Adrenal gland (tissue), 9 donors: ENCODE measurements at regions not wholly inside any gene's neighbourhood (a gene's known extent, or its start where the extent isn't known, plus 50 kb on each side); places are given as distances from the start of the nearest gene placed in this dataset.

Experiments
- DNase-seq, 7 donors: peaks; one replicate each; pipeline ENCODE4 v3.0.0-alpha.2; 2019 to 2020
- H3K27ac ChIP-seq, 5 donors: fragments of 200-600 bp; sonication (generic) in 4 of 5; 1 replicate in 3 of 5; 2 replicates in 2 of 5; pipeline versions ENCODE4 v1.5.1 to v1.8.0; 2016 to 2020; ENCODE audit warnings: mild to moderate bottlenecking in 1 of 5
- H3K27me3 ChIP-seq: fragments of 200-600 bp; 2 replicates; pipeline ENCODE4 v1.8.0; 2021
- H3K36me3 ChIP-seq, 2 donors: fragments of 200-600 bp; replicated peaks in 1 of 2; 1 replicate in 1 of 2; 2 replicates in 1 of 2; pipeline versions ENCODE4 v1.5.1 to v1.8.0; 2018 to 2022
- H3K4me1 ChIP-seq, 2 donors: fragments of 200-600 bp; replicated peaks in 1 of 2; 1 replicate in 1 of 2; 2 replicates in 1 of 2; pipeline versions ENCODE4 v1.5.1 to v1.8.0; 2018 to 2021
- H3K4me3 ChIP-seq, 4 donors: fragments of 200-600 bp; sonication (generic) in 3 of 4; one replicate each; pipeline ENCODE4 v1.5.1; 2016 to 2018
- H3K9me3 ChIP-seq, 3 donors: fragments of 200-600 bp; sonication (generic) in 1 of 3; replicated peaks in 1 of 3; 1 replicate in 2 of 3; 2 replicates in 1 of 3; pipeline versions ENCODE4 v1.5.1 to v1.8.0; 2016 to 2021
- POLR2A ChIP-seq, 2 donors: fragments of 450-650 bp; IDR thresholded peaks; one replicate each; pipeline ENCODE4 v1.6.1; 2017; ENCODE audit warnings: antibody characterized with exemption in 2 of 2, mild to moderate bottlenecking in 2 of 2, moderate library complexity in 1 of 2
- WGBS, 4 donors: extraction: QIAGEN DNeasy Blood & Tissue Kit in 2 of 4; methylation state at CpG; one replicate each; pipeline versions ENCODE4 v1.1.5 to v1.1.7; 2013 to 2017; 5-methylcytosine and 5-hydroxymethylcytosine counted together
- intact Hi-C, 2 donors: fragments of 100-400 bp; cut with DNase I; formaldehyde crosslinking; loops; one replicate each; pipeline versions ENCODE4 v1.14.1 to v1.15.0; 2022 to 2023
- TF ChIP-seq, protein P1 (sequence below), 6 experiments: fragments of 450-650 bp in 4 of 6; fragments of 200-600 bp in 2 of 6; sonication (generic) in 1 of 6; IDR thresholded peaks; 1 replicate in 5 of 6; 2 replicates in 1 of 6; pipeline versions ENCODE4 v1.5.1 to v1.8.0; 2016 to 2021; ENCODE audit warnings: antibody characterized with exemption in 6 of 6, mild to moderate bottlenecking in 2 of 6, moderate library complexity in 1 of 6
- donor health status: healthy with polysubstance abuse.
- donor health status: Bipolar disorder and iron deficiency.
- donor health status: DM: yes; HTN: yes; CAD: no.
- donor health status: DM: no; HTN: no; CAD: no.
- donor health status: DM: no; HTN: no; CAD: no.

DNA sequence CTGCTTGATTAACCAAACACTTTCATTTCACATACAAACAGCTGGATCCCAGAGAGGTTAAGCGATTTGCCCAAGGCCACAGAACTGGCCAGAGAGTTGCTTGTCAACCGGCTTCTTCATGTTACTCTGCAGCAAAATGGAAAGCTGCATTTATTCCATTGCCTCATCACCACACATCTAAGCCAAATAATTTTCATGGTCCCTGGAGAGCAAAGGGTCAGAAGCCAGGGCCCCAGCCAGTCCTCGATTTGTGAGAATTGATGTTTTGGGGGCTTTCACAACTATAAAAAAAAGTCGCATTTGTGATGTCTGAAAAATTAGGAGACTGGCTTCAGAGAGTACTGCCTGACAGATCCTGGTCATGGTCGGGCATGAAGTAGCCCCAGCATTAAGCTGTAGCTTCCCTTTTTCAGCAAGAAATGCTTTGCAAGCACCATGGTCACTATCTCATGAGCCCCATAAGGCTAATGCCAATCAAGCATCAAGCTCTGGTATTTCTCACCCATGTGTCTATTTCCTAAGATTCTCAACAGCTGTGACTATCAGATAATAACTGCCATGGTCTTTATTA is 95.8 kb downstream of the BANF2 start:
- no peaks in the 10 kb centered on the region for H3K27me3 ChIP-seq
- intact Hi-C loops = no loop called here
- H3K36me3 ChIP-seq = no peaks in the 10 kb centered on the region
- 37 to 50% (median 45%) methylated on average over 5 of the region's 5 CpGs for WGBS, 4 donors
- H3K27ac ChIP-seq = peak overlapping the region in 2 of 5 donors; percentile 59 to 84
- TF ChIP-seq POLR2A (IDR thresholded peaks at IDR 0.05) = no peak
- TF ChIP-seq, protein P1, sequence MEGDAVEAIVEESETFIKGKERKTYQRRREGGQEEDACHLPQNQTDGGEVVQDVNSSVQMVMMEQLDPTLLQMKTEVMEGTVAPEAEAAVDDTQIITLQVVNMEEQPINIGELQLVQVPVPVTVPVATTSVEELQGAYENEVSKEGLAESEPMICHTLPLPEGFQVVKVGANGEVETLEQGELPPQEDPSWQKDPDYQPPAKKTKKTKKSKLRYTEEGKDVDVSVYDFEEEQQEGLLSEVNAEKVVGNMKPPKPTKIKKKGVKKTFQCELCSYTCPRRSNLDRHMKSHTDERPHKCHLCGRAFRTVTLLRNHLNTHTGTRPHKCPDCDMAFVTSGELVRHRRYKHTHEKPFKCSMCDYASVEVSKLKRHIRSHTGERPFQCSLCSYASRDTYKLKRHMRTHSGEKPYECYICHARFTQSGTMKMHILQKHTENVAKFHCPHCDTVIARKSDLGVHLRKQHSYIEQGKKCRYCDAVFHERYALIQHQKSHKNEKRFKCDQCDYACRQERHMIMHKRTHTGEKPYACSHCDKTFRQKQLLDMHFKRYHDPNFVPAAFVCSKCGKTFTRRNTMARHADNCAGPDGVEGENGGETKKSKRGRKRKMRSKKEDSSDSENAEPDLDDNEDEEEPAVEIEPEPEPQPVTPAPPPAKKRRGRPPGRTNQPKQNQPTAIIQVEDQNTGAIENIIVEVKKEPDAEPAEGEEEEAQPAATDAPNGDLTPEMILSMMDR (IDR thresholded peaks at IDR 0.05) = no peak
- peaks cover 0 to 13% of the 10 kb centered on the region in 2 donors for H3K4me1 ChIP-seq
- no peaks in the 10 kb centered on the region for H3K9me3 ChIP-seq
- peak in 5 of 7 donors; percentile 24 to 54 (median 28) for DNase-seq
- H3K4me3 ChIP-seq = no peak overlapping the region

DNA sequence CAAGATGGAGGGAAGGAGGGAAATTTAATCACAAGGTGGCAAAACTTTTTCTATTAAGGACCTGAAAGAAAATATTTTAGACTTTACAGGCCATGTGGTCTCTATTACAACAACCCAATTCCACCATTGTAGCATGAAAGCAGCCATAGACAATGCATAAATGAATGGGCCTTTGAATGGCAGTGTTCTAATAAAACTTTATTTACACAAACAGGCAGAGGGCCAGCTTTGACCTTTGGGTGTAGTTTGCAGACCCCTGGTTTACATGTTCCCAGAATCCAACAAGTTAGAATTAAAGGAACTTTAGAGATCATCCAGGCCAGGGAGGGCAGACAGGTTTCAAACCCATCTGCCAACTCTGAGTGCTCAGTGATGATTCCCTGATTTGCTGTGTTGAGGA is 95.2 kb downstream of the BANF2 start:
- no peak overlapping the region for H3K4me3 ChIP-seq
- H3K36me3 ChIP-seq = no peaks in the 10 kb centered on the region
- peaks cover 0 to 13% of the 10 kb centered on the region in 2 donors for H3K4me1 ChIP-seq
- H3K9me3 ChIP-seq = no peaks in the 10 kb centered on the region
- no peaks in the 10 kb centered on the region for H3K27me3 ChIP-seq
- no peak for TF ChIP-seq POLR2A (IDR thresholded peaks at IDR 0.05)
- TF ChIP-seq, protein P1 (IDR thresholded peaks at IDR 0.05) = no peak
- H3K27ac ChIP-seq = peak overlapping the region in 2 of 5 donors; percentile 59 to 84
- intact Hi-C loops = no loop called here
- no peak for DNase-seq

DNA sequence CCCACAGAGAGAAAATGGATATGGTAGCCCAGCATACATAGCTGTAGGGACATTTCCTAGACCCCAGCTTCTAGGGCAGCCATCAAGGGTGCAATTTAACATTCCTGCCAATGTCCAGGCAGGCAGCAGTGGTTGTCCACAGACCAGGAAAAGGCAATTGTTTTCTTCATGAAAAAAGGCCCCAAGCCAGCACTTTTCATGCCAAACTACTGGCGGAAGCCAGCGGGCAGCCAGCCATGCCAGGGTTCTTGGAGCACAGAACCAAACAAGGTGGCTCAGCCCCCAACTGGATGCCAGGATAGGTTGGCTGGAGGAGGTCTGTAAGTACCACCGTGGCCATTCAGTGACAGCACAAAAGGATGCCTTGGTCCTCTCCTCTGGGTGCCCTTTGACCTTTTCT is 94.6 kb downstream of the BANF2 start:
- Histone ChIP-seq H3K9me3 (no peaks in the 10 kb centered on the region), H3K36me3 (no peaks in the 10 kb centered on the region), H3K27me3 (no peaks in the 10 kb centered on the region), H3K4me1 (peaks cover 0 to 13% of the 10 kb centered on the region in 2 donors), H3K4me3 (no peak overlapping the region), H3K27ac (no peak overlapping the region)
- intact Hi-C loops = no loop called here
- TF ChIP-seq POLR2A (IDR thresholded peaks at IDR 0.05) = no peak
- TF ChIP-seq, protein P1 (IDR thresholded peaks at IDR 0.05) = no peak
- DNase-seq = peak in 2 of 7 donors; percentile 18 to 21
- WGBS, 4 donors = 63 to 87% (median 79%) methylated on average over 3 of the region's 3 CpGs

DNA sequence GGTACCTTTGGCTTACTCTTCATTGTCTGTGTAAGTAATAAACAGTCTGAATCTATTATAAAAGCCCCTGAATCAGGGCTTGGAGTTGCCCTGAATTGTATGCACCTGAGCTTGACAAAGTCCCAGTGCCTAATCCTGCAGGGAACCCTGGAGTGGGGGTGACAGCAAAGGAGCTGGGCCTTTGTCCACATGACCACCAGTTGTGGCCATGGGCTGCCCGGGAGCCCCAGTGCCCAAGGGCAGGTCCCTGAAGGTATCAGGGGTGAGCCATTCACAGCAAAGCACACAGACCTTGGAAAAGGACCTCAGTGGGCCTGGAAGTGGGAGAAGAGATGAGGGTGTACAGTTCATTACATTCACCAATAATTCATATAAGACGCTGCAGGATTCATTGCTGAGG is 94.2 kb downstream of the BANF2 start:
- Histone ChIP-seq H3K9me3 (no peaks in the 10 kb centered on the region), H3K36me3 (no peaks in the 10 kb centered on the region), H3K27me3 (no peaks in the 10 kb centered on the region), H3K4me1 (peaks cover 0 to 13% of the 10 kb centered on the region in 2 donors), H3K27ac (no peak overlapping the region), H3K4me3 (no peak overlapping the region)
- DNase-seq = no peak
- 50 to 80% (median 65%) methylated on average over 1 to 2 of the region's 2 CpGs for WGBS, 4 donors
- intact Hi-C loops = no loop called here
- TF ChIP-seq, protein P1 (IDR thresholded peaks at IDR 0.05) = no peak
- no peak for TF ChIP-seq POLR2A (IDR thresholded peaks at IDR 0.05)
